HCT116 (cell line): ENCODE measurements at regions not wholly inside any gene's neighbourhood (a gene's known extent, or its start where the extent isn't known, plus 50 kb on each side); places are given as distances from the start of the nearest gene placed in this dataset.

ENCODE experiments used
- ATAC-seq: fragments of 200-7000 bp; cut with Tn5 transposase; 2 replicates; pipeline ENCODE4 v1.9.1; 2020; ENCODE audit warnings: mild to moderate bottlenecking, moderate library complexity
- BruUV-seq: library from RNA; stranded (reverse); fragments of 400-500 nt; replicated peaks from 2 replicates; lab custom pipeline; 2021; lab: Mats Ljungman, UMichigan
- CTCF ChIA-PET: fragments of 300-600 bp; sonication (Branson Sonifier 250); formaldehyde crosslinking; loops from one replicate; lab custom pipeline; 2021; ENCODE audit warnings: antibody characterized with exemption; lab: Charles Lee
- POLR2A ChIA-PET: fragments of 300-600, 350-600 bp; sonication (Branson Sonifier 250); formaldehyde crosslinking; loops from one replicate; lab custom pipeline; 2021; ENCODE audit warnings: antibody characterized with exemption; lab: Charles Lee
- RAD21 ChIA-PET, 2 experiments: fragments of 300-600 bp; sonication (Branson Sonifier 250); formaldehyde crosslinking; loops; one replicate each; lab custom pipeline; 2023; ENCODE audit warnings: low total read pairs in 2 of 2; ENCODE audit not compliant: uncharacterized antibody in 2 of 2, unreplicated experiment in 2 of 2, low non-redundant PET in 1 of 2; lab: Charles Lee
- DNase-seq: peaks from one replicate; pipeline ENCODE4 v3.0.0-alpha.2; 2010; ENCODE audit warnings: low read depth, low spot score
- H2AFZ ChIP-seq: fragments of 200-600 bp; shearing (Covaris generic), sonication (generic); 2 replicates; pipeline ENCODE4 v1.6.1; 2017; ENCODE audit warnings: low read depth, mixed run types, mixed read lengths, antibody characterized with exemption, low read length; ENCODE audit not compliant: poor library complexity, severe bottlenecking
- H3K27ac ChIP-seq: 2 replicates; pipeline ENCODE4 v1.5.1; 2012; ENCODE audit warnings: low read depth, low read length
- H3K27me3 ChIP-seq: fragments of 200-600 bp; sonication (generic); 2 replicates; pipeline ENCODE4 v1.6.1; 2016; ENCODE audit warnings: mixed run types, low read length, mixed read lengths; ENCODE audit not compliant: insufficient read depth
- H3K36me3 ChIP-seq, 2 experiments: fragments of 200-500 bp in 1 of 2; fragments of 200-600 bp in 1 of 2; sonication (Bioruptor generic) in 1 of 2; sonication (generic) in 1 of 2; 2 replicates each; pipeline versions ENCODE4 v1.5.1 to v1.6.1; 2014 to 2016; ENCODE audit warnings: low read length in 2 of 2, inconsistent platforms in 1 of 2, mixed read lengths in 1 of 2, mixed run types in 1 of 2; ENCODE audit not compliant: insufficient read depth in 2 of 2, control insufficient read depth in 1 of 2
- H3K4me1 ChIP-seq, 2 experiments: fragments of 200-600 bp in 1 of 2; sonication (generic) in 1 of 2; 2 replicates each; pipeline versions ENCODE4 v1.5.1 to v1.6.1; 2012 to 2017; ENCODE audit warnings: low read length in 2 of 2, inconsistent platforms in 1 of 2, mild to moderate bottlenecking in 1 of 2, mixed read lengths in 1 of 2, mixed run types in 1 of 2, moderate library complexity in 1 of 2; ENCODE audit not compliant: insufficient read depth in 2 of 2, control insufficient read depth in 1 of 2
- H3K4me2 ChIP-seq: fragments of 200-600 bp; sonication (generic); 2 replicates; pipeline ENCODE4 v1.6.1; 2017; ENCODE audit warnings: mixed run types, low read length, mixed read lengths
- H3K4me3 ChIP-seq, 2 experiments: fragments of 200-600 bp in 1 of 2; sonication (generic) in 1 of 2; replicated peaks in 1 of 2; 2 replicates each; pipeline ENCODE4 v1.5.1; 2011 to 2016; ENCODE audit warnings: low read length in 2 of 2, control low read depth in 1 of 2, low read depth in 1 of 2, mild to moderate bottlenecking in 1 of 2, mixed read lengths in 1 of 2, mixed run types in 1 of 2
- H3K79me2 ChIP-seq: fragments of 200-600 bp; sonication (generic); 2 replicates; pipeline ENCODE4 v1.6.1; 2017; ENCODE audit warnings: mild to moderate bottlenecking, mixed run types, low read length, moderate library complexity, mixed read lengths; ENCODE audit not compliant: insufficient read depth
- H3K9ac ChIP-seq: fragments of 200-600 bp; sonication (generic); 2 replicates; pipeline ENCODE4 v1.6.1; 2016; ENCODE audit warnings: low read length, mixed read lengths
- H3K9me2 ChIP-seq: fragments of 200-600 bp; sonication (generic), shearing (Covaris generic); 2 replicates; pipeline ENCODE4 v1.6.1; 2017; ENCODE audit warnings: mixed run types, mild to moderate bottlenecking, moderate library complexity; ENCODE audit not compliant: insufficient read depth
- H3K9me3 ChIP-seq, 2 experiments: fragments of 200-500 bp in 1 of 2; fragments of 200-600 bp in 1 of 2; sonication (Bioruptor generic) in 1 of 2; sonication (generic) in 1 of 2; 2 replicates each; pipeline ENCODE4 v1.6.1; 2014 to 2017; ENCODE audit warnings: low read length in 2 of 2, mixed read lengths in 2 of 2, inconsistent platforms in 1 of 2, low read depth in 1 of 2, mild to moderate bottlenecking in 1 of 2, mixed run types in 1 of 2, moderate library complexity in 1 of 2; ENCODE audit not compliant: control insufficient read depth in 1 of 2, insufficient read depth in 1 of 2
- H4K20me1 ChIP-seq: fragments of 200-600 bp; sonication (generic), shearing (Covaris generic); 2 replicates; pipeline ENCODE4 v1.6.1; 2017; ENCODE audit warnings: mixed run types, mild to moderate bottlenecking, moderate library complexity; ENCODE audit not compliant: insufficient read depth
- CEBPB ChIP-seq: IDR thresholded peaks from 2 replicates; pipeline ENCODE4 v1.6.1; 2012; ENCODE audit warnings: low read depth
- ELF1 ChIP-seq: IDR thresholded peaks from 2 replicates; pipeline ENCODE4 v1.6.1; 2012; ENCODE audit warnings: low read depth, borderline replicate concordance
- EZH2phosphoT487 ChIP-seq: fragments of 200-600 bp; IDR thresholded peaks from 2 replicates; pipeline ENCODE4 v1.6.1; 2018; ENCODE audit warnings: antibody characterized with exemption, borderline replicate concordance
- FOSL1 ChIP-seq: IDR thresholded peaks from 2 replicates; pipeline ENCODE4 v1.6.1; 2012; ENCODE audit warnings: low read depth
- JUND ChIP-seq: IDR thresholded peaks from 2 replicates; pipeline ENCODE4 v1.6.1; 2012
- POLR2A ChIP-seq: IDR thresholded peaks from 2 replicates; pipeline ENCODE4 v1.7.0; 2011; ENCODE audit warnings: borderline replicate concordance; ENCODE audit not compliant: insufficient read depth, insufficient read length; ENCODE audit errors: extremely low read depth
- POLR2AphosphoS5 ChIP-seq: IDR thresholded peaks from 2 replicates; pipeline ENCODE4 v1.6.1; 2011; ENCODE audit warnings: mild to moderate bottlenecking, low read depth, low read length, moderate library complexity
- REST ChIP-seq: IDR thresholded peaks from 2 replicates; pipeline ENCODE4 v1.6.1; 2012; ENCODE audit warnings: low read depth
- SIN3A ChIP-seq: IDR thresholded peaks from 2 replicates; pipeline ENCODE4 v1.6.1; 2012; ENCODE audit warnings: low read depth
- SP1 ChIP-seq: IDR thresholded peaks from 2 replicates; pipeline ENCODE4 v1.6.1; 2012; ENCODE audit warnings: low read depth
- ZBTB33 ChIP-seq: IDR thresholded peaks from 2 replicates; pipeline ENCODE4 v1.6.1; 2011; ENCODE audit warnings: mild to moderate bottlenecking, low read length, moderate library complexity; ENCODE audit not compliant: insufficient replicate concordance; ENCODE audit errors: extremely low read depth
- ZFX ChIP-seq: fragments of 450-650 bp; IDR thresholded peaks from 2 replicates; pipeline ENCODE4 v1.6.1; 2017
- intact Hi-C: fragments of 100-400 bp; cut with micrococcal nuclease; formaldehyde crosslinking; loops from 2 replicates; pipeline ENCODE4 v1.10.0; 2022

GRCh38 chr3:68163062-68163461 is 508.6 kb upstream of the SUCLG2 start:
- DNase-seq (no peak), ATAC-seq (no peak)
- CTCF ChIA-PET = no interaction called here
- Histone ChIP-seq H3K27ac (no peak overlapping the region), H3K9ac (no peak overlapping the region), H3K27me3 (no peaks in the 10 kb centered on the region), H3K4me3 (no peak overlapping the region), H2AFZ (no peak overlapping the region), H3K4me1 (no peaks in the 10 kb centered on the region), H3K4me2 (no peak overlapping the region), H3K36me3 (no peaks in the 10 kb centered on the region), H3K9me3 (peaks cover 6 to 9% of the 10 kb centered on the region in 2 experiments; a peak in 2 of 4 replicates), H4K20me1 (no peaks in the 10 kb centered on the region), H3K79me2 (no peaks in the 10 kb centered on the region), H3K9me2 (no peaks in the 10 kb centered on the region)
- no TSS peak for BruUV-seq
- RAD21 ChIA-PET = no interaction called here
- TF ChIP-seq POLR2AphosphoS5 (no peak), CEBPB (no peak), JUND (no peak), REST (no peak), ZFX (no peak), ELF1 (no peak)
- intact Hi-C loops = no loop called here
- POLR2A ChIA-PET = no interaction called here

GRCh38 chr3:68162644-68163043 is 508.2 kb upstream of the SUCLG2 start:
- Histone ChIP-seq H4K20me1 (no peaks in the 10 kb centered on the region), H3K4me1 (no peaks in the 10 kb centered on the region), H3K9ac (no peak overlapping the region), H3K79me2 (no peaks in the 10 kb centered on the region), H3K27ac (no peak overlapping the region), H3K27me3 (no peaks in the 10 kb centered on the region), H3K9me2 (no peaks in the 10 kb centered on the region), H3K36me3 (no peaks in the 10 kb centered on the region), H3K9me3 (peaks cover 6 to 12% of the 10 kb centered on the region in 2 experiments; a peak in 2 of 4 replicates), H2AFZ (no peak overlapping the region), H3K4me3 (no peak overlapping the region), H3K4me2 (no peak overlapping the region)
- RAD21 ChIA-PET = no interaction called here
- CTCF ChIA-PET = no interaction called here
- POLR2A ChIA-PET = no interaction called here
- ATAC-seq = no peak
- intact Hi-C loops = no loop called here
- BruUV-seq = no TSS peak
- DNase-seq = no peak
- no peak for TF ChIP-seq REST
- TF ChIP-seq EZH2phosphoT487 = no peak
- TF ChIP-seq JUND = no peak
- TF ChIP-seq FOSL1 = no peak
- no peak for TF ChIP-seq SIN3A
- no peak for TF ChIP-seq SP1
- no peak for TF ChIP-seq ZBTB33
- no peak for TF ChIP-seq POLR2A
